Vagina (tissue), 2 donors: ENCODE measurements at regions not wholly inside any gene's neighbourhood (a gene's known extent, or its start where the extent isn't known, plus 50 kb on each side); places are given as distances from the start of the nearest gene placed in this dataset.

Source experiments
- DNase-seq, 2 donors: peaks; one replicate each; pipeline ENCODE4 v3.0.0-alpha.2; 2017; ENCODE audit errors: extremely low spot score in 2 of 2
- H3K27ac ChIP-seq: fragments of 200-600 bp; sonication (generic); one replicate; pipeline ENCODE4 v1.5.1; 2019
- H3K27me3 ChIP-seq: fragments of 200-600 bp; sonication (generic); one replicate; pipeline ENCODE4 v1.5.1; 2019
- H3K36me3 ChIP-seq, 2 donors: fragments of 200-600 bp; sonication (generic); one replicate each; pipeline ENCODE4 v1.5.1; 2017 to 2019
- H3K4me1 ChIP-seq: fragments of 200-600 bp; sonication (generic); one replicate; pipeline ENCODE4 v1.5.1; 2019
- H3K4me3 ChIP-seq, 2 donors: fragments of 200-600 bp; sonication (generic); 1 replicate in 1 of 2; 2 replicates in 1 of 2; pipeline ENCODE4 v1.5.1; 2016 to 2019
- H3K9me3 ChIP-seq: fragments of 200-600 bp; sonication (generic); one replicate; pipeline ENCODE4 v1.5.1; 2019
- POLR2A ChIP-seq, 2 donors: fragments of 450-650 bp; IDR thresholded peaks; one replicate each; pipeline ENCODE4 v1.6.1; 2017; ENCODE audit warnings: antibody characterized with exemption in 2 of 2, mild to moderate bottlenecking in 2 of 2, moderate library complexity in 2 of 2
- POLR2AphosphoS5 ChIP-seq, 2 donors: sonication (generic); formaldehyde crosslinking; IDR thresholded peaks; one replicate each; pipeline ENCODE4 v1.9.0; 2017; ENCODE audit warnings: antibody characterized with exemption in 2 of 2, mild to moderate bottlenecking in 2 of 2, low read depth in 1 of 2; ENCODE audit not compliant: insufficient read depth in 1 of 2
- intact Hi-C: fragments of 100-400 bp; cut with DNase I; formaldehyde crosslinking; loops from one replicate; pipeline ENCODE4 v1.15.1; 2023
- TF ChIP-seq, protein P1 (sequence below), 3 experiments: fragments of 450-650 bp in 2 of 3; fragments of 200-600 bp in 1 of 3; sonication (generic) in 1 of 3; IDR thresholded peaks; one replicate each; pipeline ENCODE4 v1.5.1; 2017 to 2019; ENCODE audit warnings: antibody characterized with exemption in 3 of 3, mild to moderate bottlenecking in 2 of 3, moderate library complexity in 2 of 3

DNA sequence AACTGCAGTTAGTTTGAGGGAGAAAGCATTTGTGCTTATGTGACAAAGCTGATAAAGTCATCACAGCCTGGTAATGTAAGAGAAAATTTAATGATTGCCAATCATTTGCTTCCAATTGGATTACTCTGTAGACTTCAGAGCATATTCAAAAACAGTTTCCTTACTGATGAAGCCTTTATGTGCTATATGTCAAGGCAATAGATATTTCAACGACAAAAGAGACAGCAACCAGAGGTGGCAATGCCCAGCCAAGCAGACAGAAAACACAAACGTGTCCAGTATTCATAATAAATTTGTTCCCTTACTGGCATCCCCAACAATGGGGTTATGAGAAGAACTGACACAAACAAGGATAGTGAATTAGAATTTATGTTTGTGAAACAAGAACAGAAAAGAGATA, 1840.3 kb upstream of the PCDH7 start:
- Histone ChIP-seq H3K9me3 (no peaks in the 10 kb centered on the region), H3K4me3 (no peak overlapping the region), H3K27ac (no peak overlapping the region), H3K27me3 (no peaks in the 10 kb centered on the region), H3K36me3 (no peaks in the 10 kb centered on the region), H3K4me1 (no peaks in the 10 kb centered on the region)
- DNase-seq, result no peak
- TF ChIP-seq POLR2AphosphoS5 (IDR thresholded peaks at IDR 0.05; ENCODE audit: insufficient read depth in 1 of 2, low read depth in 1 of 2) (no peak), POLR2A (IDR thresholded peaks at IDR 0.05) (no peak)
- TF ChIP-seq, protein P1, sequence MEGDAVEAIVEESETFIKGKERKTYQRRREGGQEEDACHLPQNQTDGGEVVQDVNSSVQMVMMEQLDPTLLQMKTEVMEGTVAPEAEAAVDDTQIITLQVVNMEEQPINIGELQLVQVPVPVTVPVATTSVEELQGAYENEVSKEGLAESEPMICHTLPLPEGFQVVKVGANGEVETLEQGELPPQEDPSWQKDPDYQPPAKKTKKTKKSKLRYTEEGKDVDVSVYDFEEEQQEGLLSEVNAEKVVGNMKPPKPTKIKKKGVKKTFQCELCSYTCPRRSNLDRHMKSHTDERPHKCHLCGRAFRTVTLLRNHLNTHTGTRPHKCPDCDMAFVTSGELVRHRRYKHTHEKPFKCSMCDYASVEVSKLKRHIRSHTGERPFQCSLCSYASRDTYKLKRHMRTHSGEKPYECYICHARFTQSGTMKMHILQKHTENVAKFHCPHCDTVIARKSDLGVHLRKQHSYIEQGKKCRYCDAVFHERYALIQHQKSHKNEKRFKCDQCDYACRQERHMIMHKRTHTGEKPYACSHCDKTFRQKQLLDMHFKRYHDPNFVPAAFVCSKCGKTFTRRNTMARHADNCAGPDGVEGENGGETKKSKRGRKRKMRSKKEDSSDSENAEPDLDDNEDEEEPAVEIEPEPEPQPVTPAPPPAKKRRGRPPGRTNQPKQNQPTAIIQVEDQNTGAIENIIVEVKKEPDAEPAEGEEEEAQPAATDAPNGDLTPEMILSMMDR (IDR thresholded peaks at IDR 0.05), result no peak
- intact Hi-C loops, result no loop called here

DNA sequence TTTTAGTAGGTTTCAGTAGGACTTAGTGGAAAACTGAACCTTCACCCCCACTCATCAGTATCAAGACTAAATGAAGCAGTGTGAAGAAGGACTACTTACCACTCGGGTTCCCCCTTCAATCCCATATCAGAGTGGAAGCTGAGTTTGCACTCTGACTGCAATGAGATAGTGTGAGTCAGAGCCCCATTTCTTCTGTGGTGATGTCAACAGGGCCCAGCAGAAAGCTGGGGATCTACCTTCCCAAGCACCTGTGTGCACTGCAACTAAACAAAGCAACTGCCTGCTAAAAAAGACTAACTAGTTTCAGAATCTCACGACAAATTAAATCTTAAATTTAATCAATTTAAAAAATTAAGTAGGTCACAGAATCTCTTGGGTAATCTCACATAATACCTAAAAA, 1837.0 kb upstream of the PCDH7 start:
- H3K4me3 ChIP-seq, result no peak overlapping the region
- TF ChIP-seq POLR2AphosphoS5 (IDR thresholded peaks at IDR 0.05; ENCODE audit: insufficient read depth in 1 of 2, low read depth in 1 of 2) (no peak), POLR2A (IDR thresholded peaks at IDR 0.05) (no peak)
- TF ChIP-seq, protein P1 (IDR thresholded peaks at IDR 0.05), result no peak
- no peak overlapping the region for H3K27ac ChIP-seq
- H3K36me3 ChIP-seq, result no peaks in the 10 kb centered on the region
- H3K27me3 ChIP-seq, result no peaks in the 10 kb centered on the region
- intact Hi-C loops, result no loop called here
- H3K4me1 ChIP-seq, result no peaks in the 10 kb centered on the region
- DNase-seq, result no peak
- H3K9me3 ChIP-seq, result no peaks in the 10 kb centered on the region

DNA sequence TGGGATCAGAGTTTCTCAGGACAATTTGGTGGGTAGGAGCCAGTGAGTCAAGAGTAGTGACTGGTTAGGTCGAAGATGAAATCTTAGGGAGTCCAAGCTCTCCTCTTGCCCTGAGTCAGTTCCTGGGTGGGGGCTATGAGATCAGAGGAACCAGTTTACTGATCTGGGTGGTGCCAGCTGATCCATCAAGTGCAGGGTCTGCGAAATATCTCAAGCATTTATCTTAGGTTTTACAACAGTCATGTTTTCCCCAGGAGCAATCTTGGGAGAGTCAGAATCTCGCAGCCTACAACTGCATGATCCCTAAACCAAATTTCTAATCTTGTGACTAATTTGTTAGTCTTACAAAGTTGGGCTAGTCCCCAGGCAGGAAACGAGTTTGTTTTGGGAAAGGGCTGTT, 1833.2 kb upstream of the PCDH7 start:
- Histone ChIP-seq H3K4me3 (no peak overlapping the region), H3K27ac (no peak overlapping the region), H3K4me1 (no peaks in the 10 kb centered on the region), H3K27me3 (no peaks in the 10 kb centered on the region), H3K36me3 (no peaks in the 10 kb centered on the region), H3K9me3 (no peaks in the 10 kb centered on the region)
- no peak for TF ChIP-seq POLR2AphosphoS5 (IDR thresholded peaks at IDR 0.05; ENCODE audit: insufficient read depth in 1 of 2, low read depth in 1 of 2)
- no peak for TF ChIP-seq POLR2A (IDR thresholded peaks at IDR 0.05)
- TF ChIP-seq, protein P1 (IDR thresholded peaks at IDR 0.05), result no peak
- DNase-seq, result no peak
- intact Hi-C loops, result no loop called here

DNA sequence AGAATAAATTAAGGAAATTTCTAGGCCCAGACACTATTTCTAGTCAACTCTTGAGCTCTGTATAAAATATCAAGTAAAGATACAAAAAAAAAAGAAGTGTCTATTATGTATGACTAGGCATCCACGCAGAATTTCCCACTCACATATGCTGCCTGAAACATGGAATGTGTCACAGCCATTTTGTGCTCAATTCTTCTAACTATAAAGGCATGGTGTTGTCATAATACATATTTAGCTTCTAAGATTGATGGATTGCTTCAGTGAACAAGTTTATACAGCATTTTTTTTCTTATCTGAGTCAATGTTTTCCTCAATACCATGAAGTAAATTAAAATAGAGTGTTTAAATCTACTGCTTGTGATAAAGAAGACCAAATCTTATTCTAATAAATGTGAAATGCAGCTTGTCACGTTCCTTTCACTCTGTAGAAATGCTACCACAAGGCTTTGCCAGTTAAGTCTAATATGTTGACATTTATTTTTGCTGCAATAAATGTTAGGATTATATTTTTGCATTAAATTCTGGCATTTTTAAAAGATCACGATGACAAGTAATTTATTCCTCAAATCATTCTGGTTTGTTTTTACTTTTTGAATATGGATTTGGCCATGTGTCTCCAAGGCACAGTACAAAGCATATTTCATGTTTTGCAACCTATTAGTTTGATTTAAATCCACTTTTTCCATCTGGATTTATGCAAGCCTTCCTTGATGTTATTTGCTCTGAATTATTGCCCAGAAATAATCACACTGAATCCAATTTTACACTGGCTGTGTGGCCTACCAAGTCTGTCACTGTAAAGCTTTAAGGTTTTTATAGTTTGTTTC, 1829.0 kb upstream of the PCDH7 start:
- Histone ChIP-seq H3K4me3 (no peak overlapping the region), H3K36me3 (no peaks in the 10 kb centered on the region), H3K9me3 (no peaks in the 10 kb centered on the region), H3K4me1 (no peaks in the 10 kb centered on the region), H3K27me3 (no peaks in the 10 kb centered on the region), H3K27ac (no peak overlapping the region)
- intact Hi-C loops, result no loop called here
- no peak for DNase-seq
- TF ChIP-seq POLR2A (IDR thresholded peaks at IDR 0.05), result no peak
- TF ChIP-seq POLR2AphosphoS5 (IDR thresholded peaks at IDR 0.05; ENCODE audit: insufficient read depth in 1 of 2, low read depth in 1 of 2), result no peak
- TF ChIP-seq, protein P1 (IDR thresholded peaks at IDR 0.05), result no peak

DNA sequence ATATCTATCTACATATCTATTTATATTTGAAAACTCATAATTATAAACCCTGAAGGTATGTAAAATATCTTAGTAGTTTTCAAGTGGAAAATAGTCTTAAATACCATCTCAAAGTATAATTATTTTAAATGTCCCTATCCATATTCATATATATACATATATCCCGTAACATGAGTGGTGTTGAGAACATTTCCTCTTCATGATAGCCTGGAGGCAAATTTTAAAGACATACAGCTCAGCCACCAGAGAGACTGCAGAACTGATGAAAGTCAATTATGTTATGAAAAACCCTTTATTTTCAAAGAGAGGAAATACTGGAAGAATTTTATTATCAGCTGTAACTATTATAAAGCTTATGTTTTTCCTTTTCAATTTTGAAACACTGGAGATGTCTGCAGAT, 1806.7 kb upstream of the PCDH7 start:
- no peak overlapping the region for H3K27ac ChIP-seq
- no peak for TF ChIP-seq POLR2AphosphoS5 (IDR thresholded peaks at IDR 0.05; ENCODE audit: insufficient read depth in 1 of 2, low read depth in 1 of 2)
- TF ChIP-seq, protein P1 (IDR thresholded peaks at IDR 0.05), result no peak
- no peak for TF ChIP-seq POLR2A (IDR thresholded peaks at IDR 0.05)
- H3K9me3 ChIP-seq, result no peaks in the 10 kb centered on the region
- intact Hi-C loops, result no loop called here
- DNase-seq, result no peak
- H3K4me3 ChIP-seq, result no peak overlapping the region
- H3K27me3 ChIP-seq, result no peaks in the 10 kb centered on the region
- no peaks in the 10 kb centered on the region for H3K36me3 ChIP-seq
- H3K4me1 ChIP-seq, result no peaks in the 10 kb centered on the region
